ENCODE measurements at regions not wholly inside any gene's neighbourhood (a gene's known extent, or its start where the extent isn't known, plus 50 kb on each side); places are given as distances from the start of the nearest gene placed in this dataset.

- no peak for DNase-seq (ENCODE audit: low read depth)
Observed at GRCh38 chr7:81366546-81366945, 403.3 kb downstream of the HGF start.

GRCh38 chr7:81361769-81362312, 408.0 kb downstream of the HGF start:
- no peak for DNase-seq (ENCODE audit: low read depth)

GRCh38 chr7:81355911-81356310, 413.9 kb downstream of the HGF start:
- DNase-seq (ENCODE audit: low read depth) = no peak

- DNase-seq (ENCODE audit: low read depth) = no peak
Observed at GRCh38 chr7:81349044-81349443, 420.8 kb downstream of the HGF start.

GRCh38 chr7:81339946-81340345, 421.1 kb upstream of the SEMA3C start:
- DNase-seq (ENCODE audit: low read depth) = no peak

- no peak for DNase-seq (ENCODE audit: low read depth)
Observed at GRCh38 chr7:81333536-81333935, 414.7 kb upstream of the SEMA3C start.

GRCh38 chr7:81333004-81333403, 414.2 kb upstream of the SEMA3C start:
- no peak for DNase-seq (ENCODE audit: low read depth)

- no peak for DNase-seq (ENCODE audit: low read depth)
Observed at GRCh38 chr7:81331061-81332018, 412.5 kb upstream of the SEMA3C start.

GRCh38 chr7:81330108-81330507, 411.3 kb upstream of the SEMA3C start:
- no peak for DNase-seq (ENCODE audit: low read depth)

- no peak for DNase-seq (ENCODE audit: low read depth)
Observed at GRCh38 chr7:81327468-81328266, 408.8 kb upstream of the SEMA3C start.

- no peak for DNase-seq (ENCODE audit: low read depth)
Observed at GRCh38 chr7:81321949-81322348, 403.1 kb upstream of the SEMA3C start.

- DNase-seq (ENCODE audit: low read depth) = no peak
Observed at GRCh38 chr7:81317741-81318140, 398.9 kb upstream of the SEMA3C start.

GRCh38 chr7:81308643-81309322, 389.9 kb upstream of the SEMA3C start:
- no peak for DNase-seq (ENCODE audit: low read depth)

GRCh38 chr7:81301815-81302214, 383.0 kb upstream of the SEMA3C start:
- DNase-seq (ENCODE audit: low read depth) = no peak

GRCh38 chr7:81300753-81301152, 381.9 kb upstream of the SEMA3C start:
- DNase-seq (ENCODE audit: low read depth) = no peak

- DNase-seq (ENCODE audit: low read depth) = no peak
Observed at GRCh38 chr7:81299711-81300110, 380.9 kb upstream of the SEMA3C start.

- peak; percentile 96 for DNase-seq (ENCODE audit: low read depth)
Observed at GRCh38 chr7:81298951-81299666, 380.3 kb upstream of the SEMA3C start.

- DNase-seq (ENCODE audit: low read depth) = no peak
Observed at GRCh38 chr7:81297317-81297716, 378.5 kb upstream of the SEMA3C start.

- DNase-seq (ENCODE audit: low read depth) = no peak
Observed at GRCh38 chr7:81296726-81297125, 377.9 kb upstream of the SEMA3C start.

GRCh38 chr7:81294897-81295515, 376.2 kb upstream of the SEMA3C start:
- DNase-seq (ENCODE audit: low read depth) = no peak

GRCh38 chr7:81293806-81294205, 375.0 kb upstream of the SEMA3C start:
- no peak for DNase-seq (ENCODE audit: low read depth)
